ENCODE measurements at regions not wholly inside any gene's neighbourhood (a gene's known extent, or its start where the extent isn't known, plus 50 kb on each side); places are given as distances from the start of the nearest gene placed in this dataset.

GRCh38 chr4:117412661-117413060, 327.3 kb upstream of the TRAM1L1 start:
- no peak for TF ChIP-seq POLR2A (IDR thresholded peaks at IDR 0.05; ENCODE audit: low read depth, low read length)
- no peak for TF ChIP-seq JUN (IDR thresholded peaks at IDR 0.05; ENCODE audit: borderline replicate concordance, insufficient read depth, insufficient read length, low read depth)
- TF ChIP-seq CTCF (IDR thresholded peaks at IDR 0.05; ENCODE audit: extremely low read depth in 1 of 2, insufficient read depth in 1 of 2, low read depth in 1 of 2, low read length in 2 of 2): no peak
